GM12878 (cell line): ENCODE measurements at regions not wholly inside any gene's neighbourhood (a gene's known extent, or its start where the extent isn't known, plus 50 kb on each side); places are given as distances from the start of the nearest gene placed in this dataset.

ENCODE experiments used
- ATAC-seq: fragments of 200-7000 bp; cut with Tn5 transposase; 3 replicates; pipeline ENCODE4 v1.9.1; 2020; ENCODE audit warnings: mild to moderate bottlenecking, moderate library complexity
- BruUV-seq: library from RNA; stranded (reverse); fragments of 400-500 nt; replicated peaks from 2 replicates; lab custom pipeline; 2021; lab: Mats Ljungman, UMichigan
- CTCF ChIA-PET: fragments of 300-600 bp; sonication (Branson Sonifier 250); formaldehyde crosslinking; extraction: SDS; loops from one replicate; lab custom pipeline; 2021; ENCODE audit warnings: inconsistent platforms; lab: Yijun Ruan, JAX
- POLR2A ChIA-PET: fragments of 350-600 bp; formaldehyde crosslinking; extraction: SDS; loops from one replicate; lab custom pipeline; 2021; ENCODE audit warnings: inconsistent platforms; lab: Charles Lee
- RAD21 ChIA-PET: fragments of 300-600 bp; sonication (Branson Sonifier 250); formaldehyde crosslinking; loops from one replicate; lab custom pipeline; 2023; ENCODE audit warnings: antibody characterized with exemption; ENCODE audit not compliant: unreplicated experiment; lab: Charles Lee
- SMC1A ChIA-PET: fragments of 300-600 bp; sonication (Branson Sonifier 250); formaldehyde crosslinking; loops from one replicate; lab custom pipeline; 2023; ENCODE audit not compliant: unreplicated experiment, uncharacterized antibody; lab: Charles Lee
- DNase-seq: peaks from one replicate; pipeline ENCODE4 v3.0.0-alpha.2; 2011; ENCODE audit warnings: low read depth, low spot score
- FAIRE-seq: peaks from 3 replicates; lab custom pipeline; 2011; peaks lifted over from hg19 to GRCh38; lab: Jason Lieb, UNC
- H2AFZ ChIP-seq: 2 replicates; pipeline ENCODE4 v1.6.0; 2011; ENCODE audit warnings: low read depth, low read length, control low read depth; ENCODE audit not compliant: control insufficient read depth
- H3K27ac ChIP-seq: 2 replicates; pipeline ENCODE4 v1.5.1; 2011; ENCODE audit warnings: control low read depth; ENCODE audit not compliant: control insufficient read depth, insufficient read depth
- H3K27me3 ChIP-seq, 2 experiments: replicated peaks in 1 of 2; 2 replicates each; pipeline versions ENCODE4 v1.6.0 to v1.6.1; 2011; ENCODE audit warnings: low read length in 1 of 2; ENCODE audit not compliant: control insufficient read depth in 2 of 2, insufficient read depth in 2 of 2
- H3K36me3 ChIP-seq, 2 experiments: 2 replicates each; pipeline ENCODE4 v1.5.1; 2011; ENCODE audit warnings: low read length in 1 of 2; ENCODE audit not compliant: control insufficient read depth in 2 of 2, insufficient read depth in 2 of 2
- H3K4me1 ChIP-seq: 2 replicates; pipeline ENCODE4 v1.6.1; 2011; ENCODE audit warnings: mild to moderate bottlenecking, low read length, moderate library complexity, mixed read lengths; ENCODE audit not compliant: control insufficient read depth, insufficient read depth
- H3K4me2 ChIP-seq: 2 replicates; pipeline ENCODE4 v1.6.0; 2011; ENCODE audit warnings: control low read depth; ENCODE audit not compliant: control insufficient read depth, insufficient read depth
- H3K4me3 ChIP-seq: fragments of 200-600 bp; sonication (generic); 2 replicates; pipeline ENCODE4 v1.5.1; 2016
- H3K79me2 ChIP-seq: 2 replicates; pipeline ENCODE4 v1.6.0; 2011; ENCODE audit warnings: low read length; ENCODE audit not compliant: control insufficient read depth, insufficient read depth
- H3K9ac ChIP-seq: 2 replicates; pipeline ENCODE4 v1.8.0; 2011; ENCODE audit warnings: low read length, control low read depth, mixed read lengths; ENCODE audit not compliant: control insufficient read depth, insufficient read depth
- H3K9me3 ChIP-seq: replicated peaks from 3 replicates; pipeline ENCODE4 v1.5.1; 2011; ENCODE audit warnings: mild to moderate bottlenecking, low read length; ENCODE audit not compliant: control insufficient read depth, insufficient read depth
- H4K20me1 ChIP-seq: 2 replicates; pipeline ENCODE4 v1.6.0; 2011; ENCODE audit not compliant: control insufficient read depth, insufficient read depth
- CREM ChIP-seq: IDR thresholded peaks from 2 replicates; pipeline ENCODE4 v1.6.1; 2014; ENCODE audit warnings: antibody characterized with exemption, low read depth
- GABPA ChIP-seq: IDR thresholded peaks from 2 replicates; pipeline ENCODE4 v1.6.1; 2014; ENCODE audit warnings: antibody characterized with exemption, low read depth, mild to moderate bottlenecking, inconsistent platforms
- NFIC ChIP-seq: IDR thresholded peaks from 2 replicates; pipeline ENCODE4 v1.6.1; 2012; ENCODE audit warnings: low read depth, mild to moderate bottlenecking, inconsistent platforms, low read length, moderate library complexity
- SMAD1 ChIP-seq: fragments of 450-650 bp; IDR thresholded peaks from 2 replicates; pipeline ENCODE4 v1.6.1; 2018; ENCODE audit warnings: mild to moderate bottlenecking, low read depth; ENCODE audit not compliant: partially characterized antibody
- ZSCAN29 ChIP-seq: fragments of 450-650 bp; IDR thresholded peaks from 2 replicates; pipeline ENCODE4 v1.6.1; 2017; ENCODE audit warnings: mild to moderate bottlenecking, moderate library complexity
- WGBS: methylation state at CpG from one replicate; pipeline ENCODE4 v1.1.6; 2016; ENCODE audit warnings: low lambda C conversion rate; ENCODE audit not compliant: insufficient replicate concordance, insufficient coverage; ENCODE audit errors: missing lambda C conversion rate; 5-methylcytosine and 5-hydroxymethylcytosine counted together
- in situ Hi-C: fragments of 300-500 bp; cut with MboI; formaldehyde crosslinking; loops from 9 replicates; pipeline ENCODE4 v1.14.3; 2018; ENCODE audit warnings: mixed read lengths
- intact Hi-C: fragments of 100-400 bp; cut with micrococcal nuclease; formaldehyde crosslinking; loops from one replicate; pipeline ENCODE4 v1.14.2; 2022; ENCODE audit not compliant: unreplicated experiment
- TF ChIP-seq, protein P1 (sequence below): fragments of 450-650 bp; formaldehyde crosslinking; IDR thresholded peaks from 2 replicates; pipeline ENCODE4 v1.4.0; 2022; ENCODE audit warnings: mild to moderate bottlenecking, moderate library complexity

DNA sequence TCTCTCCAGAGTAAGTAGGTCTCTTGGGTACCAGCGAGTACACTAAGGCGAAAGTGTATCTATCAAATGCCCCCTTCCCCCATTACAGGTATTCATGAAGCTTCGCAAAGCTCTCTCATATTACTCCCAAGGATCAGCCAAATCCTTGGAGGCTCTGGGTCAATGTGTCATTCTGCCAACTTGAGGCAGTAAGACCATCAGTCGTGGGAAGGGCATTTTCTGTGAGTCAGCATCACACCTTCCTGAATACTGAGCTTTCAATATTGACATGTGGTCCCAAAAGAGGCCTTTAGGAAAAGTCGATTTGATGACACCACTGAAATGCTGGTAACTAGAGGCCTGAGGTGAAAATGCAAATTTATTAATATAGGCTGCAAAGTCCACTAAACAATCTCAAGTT is 323.9 kb downstream of the LRIG3 start:
- no peak for DNase-seq
- Histone ChIP-seq H3K27me3 (no peaks in the 10 kb centered on the region), H3K4me1 (no peaks in the 10 kb centered on the region), H3K79me2 (no peaks in the 10 kb centered on the region)
- no TSS peak for BruUV-seq
- TF ChIP-seq SMAD1 = no peak
- TF ChIP-seq NFIC = no peak
- no peak for TF ChIP-seq CREM
- TF ChIP-seq, protein P1, sequence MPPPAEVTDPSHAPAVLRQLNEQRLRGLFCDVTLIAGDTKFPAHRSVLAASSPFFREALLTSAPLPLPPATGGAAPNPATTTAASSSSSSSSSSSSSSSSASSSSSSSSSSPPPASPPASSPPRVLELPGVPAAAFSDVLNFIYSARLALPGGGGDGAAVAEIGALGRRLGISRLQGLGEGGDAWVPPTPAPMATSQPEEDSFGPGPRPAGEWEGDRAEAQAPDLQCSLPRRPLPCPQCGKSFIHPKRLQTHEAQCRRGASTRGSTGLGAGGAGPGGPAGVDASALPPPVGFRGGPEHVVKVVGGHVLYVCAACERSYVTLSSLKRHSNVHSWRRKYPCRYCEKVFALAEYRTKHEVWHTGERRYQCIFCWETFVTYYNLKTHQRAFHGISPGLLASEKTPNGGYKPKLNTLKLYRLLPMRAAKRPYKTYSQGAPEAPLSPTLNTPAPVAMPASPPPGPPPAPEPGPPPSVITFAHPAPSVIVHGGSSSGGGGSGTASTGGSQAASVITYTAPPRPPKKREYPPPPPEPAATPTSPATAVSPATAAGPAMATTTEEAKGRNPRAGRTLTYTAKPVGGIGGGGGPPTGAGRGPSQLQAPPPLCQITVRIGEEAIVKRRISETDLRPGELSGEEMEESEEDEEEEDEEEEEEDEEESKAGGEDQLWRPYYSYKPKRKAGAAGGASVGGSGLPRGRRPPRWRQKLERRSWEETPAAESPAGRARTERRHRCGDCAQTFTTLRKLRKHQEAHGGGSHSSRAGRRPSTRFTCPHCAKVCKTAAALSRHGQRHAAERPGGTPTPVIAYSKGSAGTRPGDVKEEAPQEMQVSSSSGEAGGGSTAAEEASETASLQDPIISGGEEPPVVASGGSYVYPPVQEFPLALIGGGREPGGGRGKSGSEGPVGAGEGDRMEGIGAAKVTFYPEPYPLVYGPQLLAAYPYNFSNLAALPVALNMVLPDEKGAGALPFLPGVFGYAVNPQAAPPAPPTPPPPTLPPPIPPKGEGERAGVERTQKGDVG = no peak
- TF ChIP-seq, all 136 proteins: peak for 0
- RAD21 ChIA-PET = no interaction called here
- no peaks in the 10 kb centered on the region for H4K20me1 ChIP-seq
- POLR2A ChIA-PET = no interaction called here
- intact Hi-C loops (no loop called here), in situ Hi-C loops (no loop called here)
- CTCF ChIA-PET = no interaction called here
- H3K36me3 ChIP-seq = no peaks in the 10 kb centered on the region
- H3K9me3 ChIP-seq = no peaks in the 10 kb centered on the region
- H3K27ac ChIP-seq = no peak overlapping the region
- H3K4me3 ChIP-seq = no peak overlapping the region
- FAIRE-seq (no peak), ATAC-seq (no peak)
- WGBS = 38% methylated on average over 5 of the region's 5 CpGs
- H2AFZ ChIP-seq = no peak overlapping the region
- SMC1A ChIA-PET = no interaction called here
- no peak overlapping the region for H3K4me2 ChIP-seq
- no peak overlapping the region for H3K9ac ChIP-seq

DNA sequence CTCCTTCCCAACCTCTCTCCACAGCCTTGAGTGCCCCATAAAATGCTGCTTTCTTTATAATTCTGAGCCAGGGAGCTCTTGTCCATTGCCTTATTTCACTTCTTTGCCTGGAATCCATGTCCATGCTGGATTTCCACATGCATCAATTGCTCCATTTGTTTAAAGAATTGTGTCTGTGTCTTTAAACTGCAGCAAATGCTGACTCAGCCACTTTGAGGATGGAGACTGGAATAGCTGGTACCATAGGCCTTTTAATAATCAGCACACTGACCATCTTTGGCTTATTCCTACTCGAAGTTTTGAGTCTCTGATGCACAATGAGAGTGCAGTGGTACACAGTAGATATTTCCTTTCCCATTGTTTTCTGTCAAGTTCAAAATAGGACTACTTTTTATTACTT is 318.8 kb downstream of the LRIG3 start:
- ChIA-PET SMC1A (no interaction called here), RAD21 (no interaction called here), CTCF (no interaction called here), POLR2A (no interaction called here)
- intact Hi-C loops = no loop called here
- no peaks in the 10 kb centered on the region for H3K4me1 ChIP-seq
- TF ChIP-seq GABPA (no peak), ZSCAN29 (no peak)
- H3K4me3 ChIP-seq = no peak overlapping the region
- no peak overlapping the region for H2AFZ ChIP-seq
- ATAC-seq (no peak), FAIRE-seq (no peak), DNase-seq (no peak)
- WGBS = 0% methylated on average over 1 of the region's 1 CpG
- H3K27ac ChIP-seq = no peak overlapping the region
- no peaks in the 10 kb centered on the region for H3K79me2 ChIP-seq
- H3K4me2 ChIP-seq = no peak overlapping the region
- H3K27me3 ChIP-seq = no peaks in the 10 kb centered on the region
- H3K9ac ChIP-seq = no peak overlapping the region
- no peaks in the 10 kb centered on the region for H4K20me1 ChIP-seq
- H3K36me3 ChIP-seq = no peaks in the 10 kb centered on the region
- in situ Hi-C loops = no loop called here
- H3K9me3 ChIP-seq = no peaks in the 10 kb centered on the region
- no TSS peak for BruUV-seq
